Right atrium auricular region (tissue), 2 donors: ENCODE measurements at regions not wholly inside any gene's neighbourhood (a gene's known extent, or its start where the extent isn't known, plus 50 kb on each side); places are given as distances from the start of the nearest gene placed in this dataset.
"Not testable (repeated sequence)": the region's sequence is repeated elsewhere in the genome, so short reads cannot be mapped to it uniquely, and the experiment has no call there.

Source experiments
- DNase-seq: peaks from one replicate; pipeline ENCODE4 v3.0.0-alpha.2; 2019; ENCODE audit warnings: low spot score
- H3K27ac ChIP-seq, 2 donors: fragments of 200-600 bp; sonication (generic); 1 replicate in 1 of 2; 2 replicates in 1 of 2; pipeline ENCODE4 v1.5.1; 2016 to 2019
- H3K27me3 ChIP-seq, 2 donors: fragments of 200-600 bp; sonication (generic); one replicate each; pipeline versions ENCODE4 v1.5.1 to v1.6.0; 2017 to 2019
- H3K36me3 ChIP-seq: fragments of 200-600 bp; sonication (generic); one replicate; pipeline ENCODE4 v1.5.1; 2016
- H3K4me1 ChIP-seq, 2 donors: fragments of 200-600 bp; sonication (generic); one replicate each; pipeline versions ENCODE4 v1.5.1 to v1.6.0; 2017 to 2019
- H3K4me3 ChIP-seq, 2 donors: fragments of 200-600 bp; sonication (generic); 1 replicate in 1 of 2; 2 replicates in 1 of 2; pipeline ENCODE4 v1.5.1; 2017 to 2019; ENCODE audit warnings: mild to moderate bottlenecking in 1 of 2, moderate library complexity in 1 of 2
- H3K9me3 ChIP-seq, 2 donors: fragments of 200-600 bp; sonication (generic); one replicate each; pipeline ENCODE4 v1.5.1; 2019
- TF ChIP-seq, protein P1 (sequence below), 2 donors: fragments of 200-600 bp; sonication (generic); IDR thresholded peaks; one replicate each; pipeline ENCODE4 v1.5.1; 2019; ENCODE audit warnings: antibody characterized with exemption in 2 of 2

- TF ChIP-seq, protein P1, sequence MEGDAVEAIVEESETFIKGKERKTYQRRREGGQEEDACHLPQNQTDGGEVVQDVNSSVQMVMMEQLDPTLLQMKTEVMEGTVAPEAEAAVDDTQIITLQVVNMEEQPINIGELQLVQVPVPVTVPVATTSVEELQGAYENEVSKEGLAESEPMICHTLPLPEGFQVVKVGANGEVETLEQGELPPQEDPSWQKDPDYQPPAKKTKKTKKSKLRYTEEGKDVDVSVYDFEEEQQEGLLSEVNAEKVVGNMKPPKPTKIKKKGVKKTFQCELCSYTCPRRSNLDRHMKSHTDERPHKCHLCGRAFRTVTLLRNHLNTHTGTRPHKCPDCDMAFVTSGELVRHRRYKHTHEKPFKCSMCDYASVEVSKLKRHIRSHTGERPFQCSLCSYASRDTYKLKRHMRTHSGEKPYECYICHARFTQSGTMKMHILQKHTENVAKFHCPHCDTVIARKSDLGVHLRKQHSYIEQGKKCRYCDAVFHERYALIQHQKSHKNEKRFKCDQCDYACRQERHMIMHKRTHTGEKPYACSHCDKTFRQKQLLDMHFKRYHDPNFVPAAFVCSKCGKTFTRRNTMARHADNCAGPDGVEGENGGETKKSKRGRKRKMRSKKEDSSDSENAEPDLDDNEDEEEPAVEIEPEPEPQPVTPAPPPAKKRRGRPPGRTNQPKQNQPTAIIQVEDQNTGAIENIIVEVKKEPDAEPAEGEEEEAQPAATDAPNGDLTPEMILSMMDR (IDR thresholded peaks at IDR 0.05): no peak
- Histone ChIP-seq H3K9me3 (no peaks in the 10 kb centered on the region), H3K36me3 (no peaks in the 10 kb centered on the region), H3K4me3 (no peak overlapping the region), H3K4me1 (no peaks in the 10 kb centered on the region), H3K27ac (no peak overlapping the region), H3K27me3 (no peaks in the 10 kb centered on the region)
- DNase-seq: no peak
Observed at GRCh38 chr4:79547851-79548250, 139.8 kb upstream of the GK2 start.

GRCh38 chr4:79545292-79545691, 137.3 kb upstream of the GK2 start:
- not testable (repeated sequence) for H3K9me3 ChIP-seq, H3K4me3 ChIP-seq, H3K27ac ChIP-seq, H3K36me3 ChIP-seq, DNase-seq, H3K27me3 ChIP-seq, H3K4me1 ChIP-seq

- Histone ChIP-seq H3K9me3 (no peaks in the 10 kb centered on the region), H3K36me3 (no peaks in the 10 kb centered on the region), H3K27ac (no peak overlapping the region), H3K4me1 (no peaks in the 10 kb centered on the region), H3K4me3 (no peak overlapping the region), H3K27me3 (no peaks in the 10 kb centered on the region)
- DNase-seq: no peak
- TF ChIP-seq, protein P1 (IDR thresholded peaks at IDR 0.05): no peak
Observed at GRCh38 chr4:79540143-79540542, 132.1 kb upstream of the GK2 start.

GRCh38 chr4:79535516-79535915, 127.5 kb upstream of the GK2 start:
- Histone ChIP-seq H3K36me3 (no peaks in the 10 kb centered on the region), H3K27me3 (no peaks in the 10 kb centered on the region), H3K4me1 (no peaks in the 10 kb centered on the region), H3K27ac (no peak overlapping the region), H3K9me3 (no peaks in the 10 kb centered on the region), H3K4me3 (no peak overlapping the region)
- TF ChIP-seq, protein P1 (IDR thresholded peaks at IDR 0.05): no peak
- no peak for DNase-seq

- no peak for DNase-seq
- no peaks in the 10 kb centered on the region for H3K36me3 ChIP-seq
- no peaks in the 10 kb centered on the region for H3K4me1 ChIP-seq
- no peaks in the 10 kb centered on the region for H3K9me3 ChIP-seq
- TF ChIP-seq, protein P1 (IDR thresholded peaks at IDR 0.05): no peak
- H3K27ac ChIP-seq: no peak overlapping the region
- no peak overlapping the region for H3K4me3 ChIP-seq
- H3K27me3 ChIP-seq: no peaks in the 10 kb centered on the region
Observed at GRCh38 chr4:79528241-79528706, 120.2 kb upstream of the GK2 start.

DNA sequence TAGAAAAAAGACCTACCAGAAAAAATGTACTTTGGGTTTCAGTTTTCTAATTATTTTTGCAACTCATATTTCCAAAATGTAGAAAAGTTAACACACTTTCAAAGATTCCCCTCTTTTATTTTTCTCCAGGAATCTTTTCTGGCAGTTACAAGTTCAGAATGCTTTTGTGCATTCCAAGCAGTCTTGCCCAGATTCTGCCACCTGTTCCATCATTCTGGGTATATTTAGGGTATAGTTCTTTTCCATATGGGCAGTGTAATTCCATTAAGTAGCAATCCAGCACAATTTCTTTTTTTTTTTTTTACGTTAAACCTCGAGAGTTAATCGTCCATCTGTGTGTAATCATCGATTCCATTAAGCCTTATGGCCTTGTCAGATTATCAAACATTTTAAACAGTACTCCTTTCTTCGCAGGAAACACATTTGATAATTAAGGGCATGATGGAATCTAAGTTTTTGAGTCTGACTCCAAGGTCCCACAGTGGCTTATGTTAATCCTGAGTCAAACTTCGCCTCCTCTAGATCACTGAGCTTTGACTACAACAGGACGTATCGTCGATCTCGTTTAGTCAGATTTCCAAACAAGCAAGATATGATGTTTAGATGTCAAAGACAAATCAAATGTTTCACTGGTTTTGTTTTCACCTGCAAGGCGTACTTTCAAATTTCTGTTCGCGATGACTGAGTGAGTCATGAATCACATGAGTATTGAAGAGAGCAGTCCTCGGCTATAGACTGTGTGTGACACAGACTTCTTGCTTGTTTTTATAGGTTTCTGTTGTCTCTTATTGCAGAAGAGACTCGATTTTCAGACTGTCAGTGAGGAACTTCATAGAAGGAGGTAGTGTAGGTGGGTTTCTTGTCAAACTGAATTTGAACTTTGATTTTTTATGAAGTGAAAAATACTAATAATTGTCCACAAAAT, 118.9 kb upstream of the GK2 start:
- Histone ChIP-seq H3K4me1 (no peaks in the 10 kb centered on the region), H3K4me3 (no peak overlapping the region), H3K9me3 (no peaks in the 10 kb centered on the region), H3K36me3 (no peaks in the 10 kb centered on the region), H3K27ac (no peak overlapping the region), H3K27me3 (no peaks in the 10 kb centered on the region)
- TF ChIP-seq, protein P1 (IDR thresholded peaks at IDR 0.05): no peak
- DNase-seq: no peak
